SW 1271 (cell line): ENCODE measurements at regions not wholly inside any gene's neighbourhood (a gene's known extent, or its start where the extent isn't known, plus 50 kb on each side); places are given as distances from the start of the nearest gene placed in this dataset.

Experiments used
- DNase-seq, 2 experiments: peaks; one replicate each; lab custom pipeline; 2025; lab: John Stamatoyannopoulos, UW

- no peak for DNase-seq
These were observed 216.8 kb upstream of the CDYL start for GRCh38 chr6:4559281-4559875.

GRCh38 chr6:4554645-4555044 lies 221.6 kb upstream of the CDYL start:
- DNase-seq: no peak

- DNase-seq: no peak
These were observed 222.8 kb upstream of the CDYL start for GRCh38 chr6:4553387-4553786.

GRCh38 chr6:4550227-4550597 lies 226.0 kb upstream of the CDYL start:
- DNase-seq: no peak

- no peak for DNase-seq
These were observed 226.5 kb upstream of the CDYL start for GRCh38 chr6:4549556-4550226.

- no peak for DNase-seq
These were observed 230.3 kb upstream of the CDYL start for GRCh38 chr6:4545893-4546292.

- no peak for DNase-seq
These were observed 232.6 kb upstream of the CDYL start for GRCh38 chr6:4543596-4543995.

- no peak for DNase-seq
These were observed 242.6 kb upstream of the CDYL start for GRCh38 chr6:4533576-4533975.

GRCh38 chr6:4531406-4531805 lies 244.8 kb upstream of the CDYL start:
- DNase-seq: no peak

- no peak for DNase-seq
These were observed 253.8 kb upstream of the CDYL start for GRCh38 chr6:4522453-4522852.

GRCh38 chr6:4521070-4521469 lies 255.1 kb upstream of the CDYL start:
- DNase-seq: no peak

- no peak for DNase-seq
These were observed 257.7 kb upstream of the CDYL start for GRCh38 chr6:4518506-4518905.

GRCh38 chr6:4516206-4516605 lies 260.0 kb upstream of the CDYL start:
- no peak for DNase-seq

- DNase-seq: no peak
These were observed 262.6 kb upstream of the CDYL start for GRCh38 chr6:4513561-4513960.

GRCh38 chr6:4512051-4512471 lies 264.1 kb upstream of the CDYL start:
- no peak for DNase-seq

GRCh38 chr6:4511641-4512020 lies 264.6 kb upstream of the CDYL start:
- DNase-seq: no peak

- DNase-seq: no peak
These were observed 265.1 kb upstream of the CDYL start for GRCh38 chr6:4510906-4511640.

GRCh38 chr6:4510317-4510716 lies 265.9 kb upstream of the CDYL start:
- DNase-seq: no peak

- no peak for DNase-seq
These were observed 266.7 kb upstream of the CDYL start for GRCh38 chr6:4509506-4509905.

- DNase-seq: no peak
These were observed 269.4 kb upstream of the CDYL start for GRCh38 chr6:4506792-4507191.

GRCh38 chr6:4506223-4506622 lies 270.0 kb upstream of the CDYL start:
- DNase-seq: no peak

- DNase-seq: no peak
These were observed 271.5 kb upstream of the CDYL start for GRCh38 chr6:4504700-4505099.

GRCh38 chr6:4503700-4504099 lies 272.5 kb upstream of the CDYL start:
- no peak for DNase-seq

- DNase-seq: no peak
These were observed 279.9 kb upstream of the CDYL start for GRCh38 chr6:4496284-4496683.
